Effector CD4-positive, alpha-beta T cell (primary cell): ENCODE measurements at regions not wholly inside any gene's neighbourhood (a gene's known extent, or its start where the extent isn't known, plus 50 kb on each side); places are given as distances from the start of the nearest gene placed in this dataset.

Experiments
- DNase-seq: peaks from one replicate; pipeline ENCODE4 v3.0.0-alpha.2; 2020

- no peak for DNase-seq
Measured at GRCh38 chr18:73511771-73512503, 635.7 kb downstream of the FBXO15 start.

GRCh38 chr18:73509460-73509859, 638.2 kb downstream of the FBXO15 start:
- no peak for DNase-seq

- DNase-seq, result no peak
Measured at GRCh38 chr18:73503326-73503725, 635.5 kb upstream of the NETO1 start.

GRCh38 chr18:73487966-73488365, 620.2 kb upstream of the NETO1 start:
- DNase-seq, result no peak

- DNase-seq, result no peak
Measured at GRCh38 chr18:73485166-73485565, 617.4 kb upstream of the NETO1 start.

GRCh38 chr18:73482901-73483300, 615.1 kb upstream of the NETO1 start:
- DNase-seq, result no peak

- DNase-seq, result no peak
Measured at GRCh38 chr18:73479477-73479876, 611.7 kb upstream of the NETO1 start.

- DNase-seq, result no peak
Measured at GRCh38 chr18:73478191-73478590, 610.4 kb upstream of the NETO1 start.

- no peak for DNase-seq
Measured at GRCh38 chr18:73476031-73476430, 608.2 kb upstream of the NETO1 start.

GRCh38 chr18:73462092-73462491, 594.3 kb upstream of the NETO1 start:
- no peak for DNase-seq

- DNase-seq, result no peak
Measured at GRCh38 chr18:73461780-73462059, 593.9 kb upstream of the NETO1 start.

- no peak for DNase-seq
Measured at GRCh38 chr18:73461038-73461779, 593.4 kb upstream of the NETO1 start.

GRCh38 chr18:73458186-73458964, 590.6 kb upstream of the NETO1 start:
- DNase-seq, result no peak

- DNase-seq, result no peak
Measured at GRCh38 chr18:73456643-73457042, 588.9 kb upstream of the NETO1 start.

- no peak for DNase-seq
Measured at GRCh38 chr18:73452866-73453265, 585.1 kb upstream of the NETO1 start.

- no peak for DNase-seq
Measured at GRCh38 chr18:73446502-73446901, 578.7 kb upstream of the NETO1 start.

- no peak for DNase-seq
Measured at GRCh38 chr18:73431620-73432019, 563.8 kb upstream of the NETO1 start.

- no peak for DNase-seq
Measured at GRCh38 chr18:73421010-73421409, 553.2 kb upstream of the NETO1 start.

- no peak for DNase-seq
Measured at GRCh38 chr18:73419531-73419930, 551.7 kb upstream of the NETO1 start.

GRCh38 chr18:73414598-73414997, 546.8 kb upstream of the NETO1 start:
- no peak for DNase-seq

- DNase-seq, result no peak
Measured at GRCh38 chr18:73414069-73414468, 546.3 kb upstream of the NETO1 start.

- DNase-seq, result no peak
Measured at GRCh38 chr18:73409242-73409641, 541.5 kb upstream of the NETO1 start.

GRCh38 chr18:73408469-73408868, 540.7 kb upstream of the NETO1 start:
- no peak for DNase-seq

- no peak for DNase-seq
Measured at GRCh38 chr18:73407506-73407905, 539.7 kb upstream of the NETO1 start.
